ENCODE measurements at regions not wholly inside any gene's neighbourhood (a gene's known extent, or its start where the extent isn't known, plus 50 kb on each side); places are given as distances from the start of the nearest gene placed in this dataset.
"Not testable (repeated sequence)": the region's sequence is repeated elsewhere in the genome, so short reads cannot be mapped to it uniquely, and the experiment has no call there.

DNA sequence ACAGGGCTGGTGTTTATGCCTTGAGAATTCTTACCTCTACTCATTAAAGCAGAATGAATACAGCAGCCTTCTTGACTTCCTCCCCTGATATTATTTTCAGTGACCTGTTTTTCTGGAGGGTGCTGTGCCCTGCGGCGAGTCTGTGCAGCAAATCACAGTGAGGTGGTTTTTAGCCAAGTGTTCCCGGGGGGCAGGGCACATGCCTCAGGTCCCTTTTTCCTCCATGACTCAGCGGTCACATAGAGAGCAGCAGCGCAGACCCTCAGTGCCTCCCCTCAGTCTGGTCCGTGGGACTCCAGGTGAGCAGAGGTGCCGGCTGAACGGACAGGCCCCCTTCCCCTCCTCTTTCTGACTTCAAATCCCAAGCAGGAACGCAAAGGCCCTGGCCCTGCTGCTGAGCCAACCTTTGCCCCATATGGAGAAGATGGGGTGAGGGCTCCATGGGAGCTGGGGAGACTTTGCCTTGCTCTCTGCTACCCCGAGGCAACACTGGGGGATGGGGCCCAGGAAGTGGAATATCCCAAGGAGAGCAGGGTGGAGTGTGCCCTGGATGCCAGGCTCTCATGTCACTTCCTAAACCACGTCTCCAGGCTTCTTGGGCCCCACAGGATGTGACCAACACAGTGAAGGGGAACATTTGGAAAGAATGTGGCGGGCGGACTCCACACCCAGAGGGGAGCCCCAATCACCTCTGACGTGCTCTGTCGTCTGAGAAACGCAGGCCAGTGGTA, 90.0 kb downstream of the DHRS2 start:
- Histone ChIP-seq H3K27me3 (no peaks in the 10 kb centered on the region), H3K4me1 (no peaks in the 10 kb centered on the region), H3K36me3 (no peaks in the 10 kb centered on the region), H3K27ac (no peak overlapping the region), H3K9me3 (no peaks in the 10 kb centered on the region), H3K4me3 (no peak overlapping the region)
- DNase-seq (ENCODE audit: low spot score in 2 of 2) = no peak
- TF ChIP-seq EP300 (IDR thresholded peaks at IDR 0.05) (no peak), CTCF (IDR thresholded peaks at IDR 0.05) (no peak), POLR2A (IDR thresholded peaks at IDR 0.05) (no peak)
- WGBS, 2 donors = 69 to 81% methylated on average over 14 to 15 of the region's 16 CpGs

DNA sequence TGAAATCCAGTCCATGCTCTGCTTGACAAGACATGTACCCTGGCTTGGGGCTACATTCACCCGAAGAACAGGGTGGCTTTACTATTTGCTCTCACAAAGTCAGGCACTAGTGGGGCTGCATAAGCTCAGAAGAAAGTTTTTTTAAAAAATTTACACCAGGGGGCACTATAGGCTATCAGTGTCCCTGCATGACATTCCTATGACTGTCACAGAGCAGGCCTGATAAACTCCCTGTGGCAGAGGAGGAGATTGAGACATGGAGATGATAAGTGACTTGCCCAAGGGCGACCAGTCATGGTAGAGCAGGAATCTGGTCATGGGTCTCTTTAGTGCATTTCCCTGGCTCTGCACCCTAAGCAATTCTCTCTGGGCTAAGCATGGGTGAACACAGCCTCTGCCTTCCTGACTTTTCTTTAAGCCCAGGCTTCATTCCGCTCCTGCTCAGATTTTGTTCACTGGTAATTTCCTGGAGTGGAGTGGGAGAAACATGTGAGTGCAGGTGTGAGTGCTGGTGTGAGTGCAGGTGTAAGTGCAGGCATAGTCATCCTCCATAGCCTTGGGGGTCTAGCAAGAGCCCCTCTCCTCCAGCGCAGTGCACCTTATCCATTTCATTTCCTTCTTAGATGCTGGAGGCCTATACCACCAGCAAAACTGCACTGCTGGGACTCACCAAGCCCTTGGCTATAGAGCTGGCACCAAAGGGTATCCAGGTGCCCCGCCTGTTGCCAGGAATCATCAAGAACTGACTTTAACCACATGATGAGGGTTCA, 91.6 kb downstream of the DHRS2 start:
- WGBS, 2 donors = 88 to 90% methylated on average over 5 of the region's 5 CpGs
- no peaks in the 10 kb centered on the region for H3K9me3 ChIP-seq
- no peaks in the 10 kb centered on the region for H3K27me3 ChIP-seq
- DNase-seq (ENCODE audit: low spot score in 2 of 2) = no peak
- no peak for TF ChIP-seq EP300 (IDR thresholded peaks at IDR 0.05)
- peak in 2 of 5 experiments; percentile 9 to 31 for TF ChIP-seq CTCF (IDR thresholded peaks at IDR 0.05)
- TF ChIP-seq POLR2A (IDR thresholded peaks at IDR 0.05) = no peak
- no peak overlapping the region for H3K27ac ChIP-seq
- no peaks in the 10 kb centered on the region for H3K4me1 ChIP-seq
- no peak overlapping the region for H3K4me3 ChIP-seq
- no peaks in the 10 kb centered on the region for H3K36me3 ChIP-seq

GRCh38 chr14:23728791-23729190, 92.6 kb downstream of the DHRS2 start:
- DNase-seq (ENCODE audit: low spot score in 2 of 2) = no peak
- TF ChIP-seq POLR2A (IDR thresholded peaks at IDR 0.05) (no peak), EP300 (IDR thresholded peaks at IDR 0.05) (no peak), CTCF (IDR thresholded peaks at IDR 0.05) (no peak)
- no peaks in the 10 kb centered on the region for H3K4me1 ChIP-seq
- no peaks in the 10 kb centered on the region for H3K36me3 ChIP-seq
- H3K9me3 ChIP-seq = no peaks in the 10 kb centered on the region
- no peak overlapping the region for H3K4me3 ChIP-seq
- no peaks in the 10 kb centered on the region for H3K27me3 ChIP-seq
- H3K27ac ChIP-seq = no peak overlapping the region
- 54 to 71% methylated on average over 4 of the region's 4 CpGs for WGBS, 2 donors

GRCh38 chr14:23729720-23730387, 93.7 kb downstream of the DHRS2 start:
- Histone ChIP-seq H3K9me3 (no peaks in the 10 kb centered on the region), H3K4me1 (no peaks in the 10 kb centered on the region), H3K36me3 (no peaks in the 10 kb centered on the region), H3K27ac (no peak overlapping the region), H3K27me3 (no peaks in the 10 kb centered on the region), H3K4me3 (no peak overlapping the region)
- no peak for TF ChIP-seq EP300 (IDR thresholded peaks at IDR 0.05)
- TF ChIP-seq POLR2A (IDR thresholded peaks at IDR 0.05) = no peak
- no peak for TF ChIP-seq CTCF (IDR thresholded peaks at IDR 0.05)
- DNase-seq (ENCODE audit: low spot score in 2 of 2) = no peak
- 88% methylated on average over 8 of the region's 8 CpGs for WGBS, 2 donors

- Histone ChIP-seq H3K4me1 (no peaks in the 10 kb centered on the region), H3K36me3 (no peaks in the 10 kb centered on the region), H3K27me3 (no peaks in the 10 kb centered on the region), H3K27ac (no peak overlapping the region), H3K4me3 (no peak overlapping the region), H3K9me3 (peaks cover 0 to 17% (median 0%) of the 10 kb centered on the region in 4 donors)
- DNase-seq (ENCODE audit: low spot score in 2 of 2) = no peak
- TF ChIP-seq CTCF (IDR thresholded peaks at IDR 0.05) (no peak), POLR2A (IDR thresholded peaks at IDR 0.05) (no peak), EP300 (IDR thresholded peaks at IDR 0.05) (no peak)
These were observed 99.2 kb downstream of the DHRS2 start for GRCh38 chr14:23735394-23735793.

DNA sequence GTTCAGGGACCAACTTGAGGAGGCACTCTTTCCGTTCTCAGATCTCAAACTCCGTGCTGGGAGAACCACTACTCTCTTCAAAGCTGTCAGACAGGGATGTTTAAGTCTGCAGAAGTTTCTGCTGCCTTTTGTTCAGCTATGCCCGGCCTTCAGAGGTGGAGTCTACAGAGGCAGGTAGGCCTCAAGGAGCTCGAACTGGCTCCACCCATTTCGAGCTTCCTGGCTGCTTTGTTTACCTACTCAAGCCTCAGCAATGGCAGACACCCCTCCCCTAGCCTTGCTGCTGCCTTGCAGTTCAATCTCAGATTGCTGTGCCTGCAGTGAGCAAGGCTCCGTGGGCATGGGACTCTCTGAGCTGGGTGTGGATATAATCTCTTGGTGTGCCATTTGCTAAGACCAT, 108.2 kb downstream of the DHRS2 start:
- H3K27me3 ChIP-seq; H3K27ac ChIP-seq; H3K4me1 ChIP-seq; H3K36me3 ChIP-seq; H3K4me3 ChIP-seq; DNase-seq (ENCODE audit: low spot score in 2 of 2); H3K9me3 ChIP-seq: not testable (repeated sequence)
- 54 to 60% methylated on average over 4 to 6 of the region's 6 CpGs for WGBS, 2 donors
